ENCODE measurements at regions not wholly inside any gene's neighbourhood (a gene's known extent, or its start where the extent isn't known, plus 50 kb on each side); places are given as distances from the start of the nearest gene placed in this dataset.
"Not testable (repeated sequence)": the region's sequence is repeated elsewhere in the genome, so short reads cannot be mapped to it uniquely, and the experiment has no call there.

DNA sequence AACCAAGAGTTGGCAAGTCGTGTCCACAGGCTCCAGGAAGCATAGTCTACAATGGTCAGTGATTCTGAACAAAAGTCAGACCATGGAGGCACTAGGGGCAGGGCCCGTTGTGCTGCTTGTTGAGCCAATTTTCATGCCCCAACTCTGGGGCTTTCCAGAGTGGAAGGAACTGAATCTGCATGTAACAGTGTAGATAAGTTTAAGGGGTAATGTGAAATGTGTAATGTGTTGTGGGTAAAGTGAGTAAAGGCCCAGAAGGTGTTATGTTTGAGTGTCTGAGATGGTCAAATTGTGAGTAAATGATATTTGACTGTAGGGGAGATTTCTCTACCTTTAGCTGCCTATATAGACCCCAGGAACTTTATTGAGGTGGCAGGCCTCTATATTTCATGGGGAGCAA, 1336.5 kb upstream of the SLC39A10 start:
- DNase-seq = no peak

DNA sequence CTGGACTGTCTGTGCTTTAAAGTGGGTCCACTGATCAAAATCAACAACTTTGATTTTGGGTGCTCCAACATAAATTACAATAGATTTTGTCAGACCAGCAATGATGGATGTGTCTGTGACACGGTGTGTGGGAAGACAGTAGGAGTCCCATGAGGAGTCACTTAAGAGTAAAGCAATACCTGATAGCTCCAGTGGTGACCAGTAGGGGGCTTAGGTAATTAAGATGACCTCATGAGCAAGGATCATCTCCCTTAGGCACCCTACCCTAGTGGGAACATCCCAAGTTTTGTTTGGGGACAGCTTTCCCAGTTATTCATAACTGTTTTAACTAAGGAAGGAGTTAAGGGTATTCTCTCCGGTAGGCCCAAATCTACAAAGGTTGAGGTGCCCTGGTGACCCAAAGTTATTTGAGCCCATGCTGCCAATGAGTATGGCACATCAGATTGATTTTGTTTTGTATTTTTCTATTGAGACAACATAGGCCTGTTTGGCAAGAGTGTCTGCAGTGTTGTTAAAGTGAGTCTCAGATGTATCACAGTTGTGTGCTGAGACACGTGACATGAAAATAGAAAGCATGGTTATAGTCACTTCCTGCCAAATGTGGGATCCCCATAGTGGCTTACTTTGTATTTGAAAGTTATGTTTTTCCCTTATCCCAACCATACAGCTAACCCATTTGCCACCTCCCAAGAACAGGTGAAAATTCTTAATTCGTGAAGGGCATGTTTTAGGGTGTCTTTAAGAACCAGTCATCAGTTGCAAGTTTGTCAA, 1337.6 kb upstream of the SLC39A10 start:
- no peak for DNase-seq

DNA sequence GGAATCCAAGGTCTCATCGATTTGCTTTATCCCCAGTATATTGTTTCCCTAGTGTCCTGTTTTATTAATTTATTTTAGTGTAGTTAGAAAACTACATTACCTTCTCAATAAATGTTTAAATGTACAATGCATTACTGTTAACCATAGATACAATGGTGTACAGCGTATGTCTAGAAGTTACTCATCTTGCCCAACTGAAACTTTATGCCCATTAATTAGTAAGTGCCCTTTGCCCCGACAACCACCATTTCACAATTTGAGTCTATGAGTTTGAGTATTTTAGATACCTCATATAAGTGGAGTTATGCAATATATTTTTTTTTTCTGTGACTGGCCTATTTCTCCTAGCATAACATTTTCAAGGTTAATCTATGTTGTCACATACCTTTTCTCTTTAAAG, 1343.0 kb upstream of the SLC39A10 start:
- DNase-seq = no peak

DNA sequence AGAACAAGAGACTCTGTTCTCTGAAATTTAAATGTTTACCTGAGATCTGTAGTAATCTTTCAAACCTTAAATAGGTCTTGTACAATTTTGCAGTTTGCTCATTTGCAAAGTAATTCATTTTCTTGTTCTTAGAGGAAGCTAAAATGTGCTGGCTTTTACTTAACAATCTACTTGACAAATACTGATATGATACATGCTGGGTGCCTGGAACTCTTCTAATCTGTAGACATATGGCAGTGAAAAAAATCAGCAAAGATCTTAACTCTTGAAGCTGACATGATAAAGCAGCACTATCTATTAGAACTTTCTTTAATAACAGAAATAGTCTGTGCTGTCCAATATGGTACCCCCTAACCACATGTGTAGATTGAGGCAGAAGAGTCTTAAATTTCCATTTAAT, 1352.8 kb upstream of the SLC39A10 start:
- no peak for DNase-seq

DNA sequence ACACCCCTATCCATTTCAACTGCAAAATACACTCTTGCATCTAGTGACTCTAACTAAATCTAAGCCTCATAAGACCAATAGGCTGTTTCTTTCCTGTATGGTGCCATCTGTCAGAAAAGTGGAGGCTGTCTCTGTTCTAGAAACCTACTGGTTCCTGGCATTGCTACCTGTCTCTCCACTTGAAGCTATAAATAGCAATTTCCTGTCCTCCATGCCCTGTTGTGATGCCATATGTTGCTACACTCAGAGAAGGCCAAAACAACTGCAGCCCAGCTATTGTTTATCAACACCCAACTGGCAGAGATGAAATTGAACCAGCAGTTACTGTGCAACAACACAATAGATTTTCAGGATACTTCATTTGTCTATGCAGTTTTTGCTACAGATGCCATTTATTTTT, 1355.1 kb upstream of the SLC39A10 start:
- no peak for DNase-seq

DNA sequence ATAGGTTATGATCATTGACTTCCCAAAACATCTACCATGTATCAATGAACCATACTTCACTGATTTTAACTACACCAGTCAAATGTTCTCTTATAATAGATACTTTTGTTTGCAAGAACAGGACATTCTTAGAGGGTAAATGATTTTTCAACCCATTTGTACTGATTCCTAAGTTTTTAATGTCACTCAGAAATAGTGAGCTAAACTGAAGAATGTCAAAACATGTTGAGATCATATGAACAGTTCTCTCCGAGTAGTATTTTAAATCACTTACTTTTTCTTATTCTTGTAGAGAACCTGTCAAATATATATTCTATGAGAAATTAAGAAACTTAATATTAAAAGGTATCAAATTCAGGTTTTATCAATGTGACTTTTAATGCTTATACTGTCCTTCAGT, 1362.9 kb upstream of the SLC39A10 start:
- no peak for DNase-seq

DNA sequence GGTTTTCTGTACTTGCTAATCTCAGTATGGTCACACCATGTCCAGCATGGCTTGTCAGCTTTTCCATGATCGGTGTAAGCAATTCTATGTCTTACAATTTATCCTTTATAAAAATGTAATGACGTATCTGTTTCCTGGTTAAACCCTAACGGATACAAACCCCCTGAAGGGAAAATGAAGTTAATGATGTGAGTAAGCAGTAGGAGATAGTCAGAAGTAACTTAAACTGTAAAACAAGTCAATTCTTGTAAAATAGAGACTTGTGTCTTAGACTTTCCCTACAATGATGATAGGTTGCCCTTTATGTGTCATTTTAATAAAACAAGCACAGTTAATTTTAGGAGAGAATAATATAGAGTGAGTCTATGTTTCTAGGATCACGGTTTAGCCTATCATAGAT, 1365.9 kb upstream of the SLC39A10 start:
- no peak for DNase-seq

DNA sequence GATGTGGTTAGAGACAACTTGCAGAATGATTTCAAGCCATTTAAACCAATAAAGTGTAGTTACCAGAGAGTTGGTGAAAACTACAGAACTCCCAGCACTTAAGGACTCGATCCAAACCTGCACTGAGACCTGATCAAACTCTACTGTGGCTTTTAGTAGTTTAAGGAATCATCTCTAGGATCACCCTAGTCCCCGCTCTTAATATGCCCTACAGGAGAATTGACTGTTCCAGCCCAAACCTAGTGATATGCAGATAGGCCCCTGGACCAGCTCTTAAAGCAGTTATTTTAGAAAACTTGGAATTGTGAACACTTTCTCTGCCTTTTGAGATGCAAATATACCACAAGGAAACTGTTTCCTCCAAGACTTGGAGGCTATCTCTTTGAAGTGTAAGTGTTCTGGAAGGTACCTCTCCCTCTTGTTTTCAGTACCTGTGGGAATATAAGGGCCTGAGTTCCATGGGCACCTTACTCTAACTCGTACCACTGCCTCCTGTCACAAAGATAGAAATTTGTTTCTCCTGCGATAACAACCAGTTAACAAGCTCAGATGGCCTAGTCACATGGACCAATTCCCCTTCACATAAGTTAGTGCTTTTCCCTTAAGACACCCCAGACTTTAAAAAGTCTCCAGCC, 1367.2 kb upstream of the SLC39A10 start:
- no peak for DNase-seq

DNA sequence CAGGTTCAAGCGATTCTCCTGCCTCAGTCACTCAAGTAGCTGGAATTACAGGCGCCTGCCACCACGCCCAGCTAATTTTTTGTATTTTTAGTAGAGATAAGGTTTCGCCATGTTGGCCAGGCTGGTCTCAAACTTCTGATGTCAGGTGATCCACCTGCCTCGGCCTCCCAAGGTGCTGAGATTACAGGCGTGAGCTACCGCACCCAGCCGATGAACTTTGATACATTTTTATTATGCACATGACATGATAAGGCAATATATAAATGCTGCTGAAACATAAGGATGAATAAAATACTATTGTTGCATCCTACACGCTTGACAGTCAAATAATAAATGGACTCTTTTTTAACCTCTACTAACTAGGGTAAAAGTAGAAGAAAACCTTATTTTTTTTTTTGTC, 1380.4 kb upstream of the SLC39A10 start:
- not testable (repeated sequence) for DNase-seq

DNA sequence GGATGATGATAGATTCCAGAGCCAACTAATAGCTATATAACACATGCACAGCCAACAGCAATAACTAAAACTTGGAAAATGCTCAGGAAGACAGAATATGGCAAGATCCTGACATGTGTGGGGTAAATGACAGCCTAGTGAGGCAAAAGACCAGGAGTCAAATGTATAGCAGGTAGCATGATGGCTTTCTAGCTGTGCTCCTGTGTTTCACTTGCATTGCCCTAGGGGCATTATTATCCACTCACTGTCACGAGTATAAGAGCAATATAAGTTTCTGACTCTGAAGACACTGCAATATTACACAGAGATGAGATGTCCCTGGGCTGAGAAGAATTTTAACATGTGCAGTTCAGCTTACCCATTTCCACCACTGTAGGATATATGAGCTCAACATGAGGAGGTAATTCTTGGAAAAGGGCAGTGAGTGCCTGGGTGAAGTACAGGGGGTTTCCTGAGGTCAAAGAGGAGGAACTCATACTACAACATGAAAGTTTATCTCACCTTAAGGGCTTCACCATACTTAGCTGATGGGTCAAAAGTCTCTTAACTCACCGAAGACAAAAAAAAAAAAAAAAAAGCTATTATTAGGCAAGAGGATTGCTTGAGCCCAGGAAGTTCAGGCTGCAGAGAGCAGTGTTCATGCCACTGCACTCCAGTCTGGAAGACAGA, 1385.6 kb upstream of the SLC39A10 start:
- no peak for DNase-seq

DNA sequence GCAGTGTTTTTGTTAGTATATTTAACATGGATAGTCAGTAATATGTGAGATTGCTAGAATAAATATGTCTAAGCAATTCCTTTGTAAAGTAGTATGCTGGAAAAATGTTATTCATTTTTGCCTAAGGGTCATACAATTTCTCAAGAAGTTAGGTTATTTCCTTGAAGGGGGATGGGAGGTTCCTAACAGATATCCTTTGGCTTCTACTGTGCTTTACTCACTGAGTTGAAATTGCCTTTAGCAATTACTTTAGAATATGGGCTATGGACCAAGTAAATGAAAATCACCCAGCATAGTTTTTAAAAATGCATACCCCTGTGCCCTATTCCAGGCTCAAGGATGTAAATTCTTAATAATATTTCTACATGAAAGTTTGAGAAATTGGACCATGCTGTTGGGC, 1386.4 kb upstream of the SLC39A10 start:
- DNase-seq = no peak

DNA sequence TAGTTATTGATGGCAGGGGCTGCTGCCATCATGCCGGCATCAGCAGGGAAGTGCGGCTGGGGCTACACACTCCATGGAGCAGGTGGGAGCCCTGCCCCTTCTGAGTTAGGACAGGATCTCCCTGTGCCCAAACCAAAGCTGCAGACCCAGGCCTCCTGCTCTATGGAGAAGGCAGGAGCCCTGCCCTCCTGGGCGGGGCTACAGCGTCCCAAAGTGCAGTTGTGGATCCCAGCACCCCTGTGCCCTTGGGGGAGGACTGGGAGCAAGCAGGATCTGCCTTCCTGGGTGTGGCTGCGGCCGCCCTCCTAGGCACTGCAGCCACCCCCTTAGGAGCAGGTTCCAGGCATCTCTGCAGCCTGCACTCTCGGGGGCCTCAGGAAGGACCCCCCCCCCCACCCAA, 1392.4 kb upstream of the SLC39A10 start:
- no peak for DNase-seq

DNA sequence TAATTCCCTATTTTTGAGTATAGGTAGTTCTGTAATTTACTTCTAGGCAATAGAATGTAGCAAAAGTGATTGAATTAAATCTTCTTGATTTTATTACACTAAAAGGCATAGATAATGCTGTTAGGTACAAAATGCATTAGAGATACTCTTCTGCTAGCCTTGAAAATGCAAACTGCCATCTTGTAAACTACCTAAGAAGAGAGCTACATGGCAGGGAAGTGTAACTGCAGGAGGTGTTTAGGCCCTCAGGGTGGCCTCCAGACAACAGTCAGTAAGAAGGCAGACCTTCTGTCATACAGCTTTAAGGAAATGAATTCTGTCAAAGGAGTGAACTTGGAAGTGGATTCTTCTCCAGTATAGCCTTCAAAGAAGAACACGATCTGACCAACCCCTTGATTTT, 1396.8 kb upstream of the SLC39A10 start:
- no peak for DNase-seq

DNA sequence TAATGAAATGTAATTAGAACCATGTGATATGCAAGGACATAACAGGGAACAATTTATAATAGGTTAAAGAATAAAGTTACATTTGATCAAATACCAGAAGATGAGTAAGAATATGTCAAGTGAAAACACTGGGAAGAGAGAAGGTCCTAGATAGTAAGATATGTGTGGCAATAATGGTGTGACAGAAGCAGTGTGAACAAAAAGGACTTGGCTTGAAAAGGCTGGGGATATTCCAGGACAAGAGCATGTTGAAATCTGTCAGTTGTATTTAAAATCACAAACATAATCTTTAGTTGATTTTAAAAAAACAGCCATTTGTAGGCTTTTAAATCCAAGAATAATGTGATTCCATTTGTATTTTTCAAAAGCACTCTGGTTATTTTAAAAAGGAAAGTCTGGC, 1399.9 kb upstream of the SLC39A10 start:
- no peak for DNase-seq

DNA sequence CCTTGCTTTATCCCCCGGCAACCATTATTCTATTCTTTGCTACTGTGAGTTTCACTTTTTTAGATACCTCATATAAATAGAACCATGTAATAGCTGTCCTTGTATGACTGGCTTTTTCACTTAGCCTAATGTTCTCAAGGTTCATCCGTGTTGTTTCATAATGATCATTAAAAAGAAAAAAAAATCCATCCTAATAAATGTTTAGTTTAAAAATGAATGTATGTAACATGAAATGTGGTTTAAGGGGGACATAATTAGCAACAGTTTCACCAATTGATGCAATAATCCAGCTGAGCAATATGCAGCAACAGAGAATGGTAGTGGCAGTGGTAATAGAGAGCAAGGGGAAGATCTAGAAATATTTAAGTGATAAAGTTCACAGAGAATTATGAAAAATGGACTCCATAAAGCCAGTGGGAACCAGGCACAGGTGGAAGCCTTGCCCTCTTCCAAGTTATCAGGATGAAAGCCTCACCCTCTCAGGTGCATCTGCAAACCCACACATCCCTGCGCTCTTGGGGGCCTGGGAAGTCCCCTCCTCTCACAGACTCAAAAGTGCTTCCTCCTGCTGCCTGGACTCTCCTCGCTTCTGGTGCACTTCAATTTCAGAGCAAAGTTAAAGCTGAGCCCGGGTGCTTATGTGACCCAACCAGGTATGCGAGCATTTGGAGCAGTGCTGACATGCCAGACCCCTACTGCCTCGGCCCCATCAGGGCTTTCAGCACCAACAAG, 1403.3 kb upstream of the SLC39A10 start:
- DNase-seq = no peak

DNA sequence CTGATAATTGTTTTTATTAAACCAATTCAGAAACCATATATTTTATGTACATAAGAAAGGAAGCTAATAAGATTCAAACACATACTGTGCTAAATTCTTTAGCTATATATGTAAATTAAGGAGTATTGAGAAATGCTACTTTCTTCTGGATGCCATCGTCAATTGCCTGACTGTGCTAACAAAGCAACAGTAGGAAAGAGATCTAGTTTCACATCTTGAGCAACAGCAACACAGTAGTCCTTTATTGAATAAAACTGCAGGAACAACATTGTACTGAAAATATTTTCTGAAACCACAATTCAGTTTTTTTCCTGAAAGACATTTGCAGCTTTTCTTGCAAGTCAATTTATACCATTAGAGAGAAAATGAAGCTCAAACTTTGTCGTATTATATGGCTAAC, 1404.9 kb upstream of the SLC39A10 start:
- DNase-seq = no peak

DNA sequence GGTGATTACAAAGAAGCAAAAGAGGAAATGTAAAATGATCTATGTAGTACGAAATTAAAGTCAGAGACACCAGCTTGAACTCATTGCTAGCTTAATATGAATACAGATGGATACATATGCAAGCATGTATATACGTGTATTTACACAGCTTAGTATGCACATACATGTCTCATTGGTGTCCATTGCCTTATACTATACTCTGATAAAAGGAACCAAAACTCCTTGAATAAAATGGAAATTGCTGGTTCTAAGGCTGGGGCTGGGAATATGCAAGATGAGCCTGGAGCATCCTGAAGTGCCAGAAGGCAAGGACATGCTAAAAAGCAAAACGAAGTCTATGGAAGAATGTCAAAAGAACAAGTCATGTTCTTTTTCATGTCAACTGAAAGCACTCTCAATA, 1424.4 kb upstream of the SLC39A10 start:
- no peak for DNase-seq

DNA sequence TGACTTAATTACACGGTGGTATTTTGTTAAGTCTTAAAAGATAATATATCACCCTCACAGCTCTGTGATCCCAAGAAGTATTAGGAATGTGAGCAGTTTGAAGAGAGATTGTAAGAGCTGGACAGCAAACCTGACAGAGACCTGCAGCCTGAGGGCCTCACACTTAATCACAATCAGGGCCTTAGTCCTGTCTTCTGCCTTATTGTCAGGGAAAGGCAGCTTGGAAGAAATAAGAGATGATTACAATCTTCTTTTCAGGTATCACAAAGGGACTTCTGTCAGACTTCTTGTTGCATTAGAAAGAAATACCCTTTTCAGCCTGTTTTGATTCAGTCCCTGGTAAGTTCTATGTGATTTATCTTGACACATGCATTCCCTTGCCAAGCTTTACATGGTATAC, 1433.8 kb upstream of the SLC39A10 start:
- DNase-seq = no peak

DNA sequence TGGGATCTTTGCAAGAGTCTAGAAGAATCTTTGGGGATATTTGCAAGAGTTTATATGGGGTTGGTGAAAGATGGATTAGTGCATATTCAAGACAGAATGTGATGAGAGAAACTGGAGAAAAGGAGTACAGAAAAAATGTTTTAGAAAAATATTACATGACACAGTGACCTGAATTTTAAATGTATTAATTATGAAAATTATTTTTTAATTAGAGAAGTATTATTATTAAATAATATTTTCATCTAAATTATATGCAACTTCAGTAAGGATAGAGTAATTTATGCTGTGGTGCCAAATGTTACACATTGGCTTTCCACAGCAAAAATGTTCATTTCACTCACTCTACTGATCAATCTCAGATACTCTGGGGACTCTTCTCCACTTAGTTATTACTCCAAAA, 1442.8 kb upstream of the SLC39A10 start:
- DNase-seq = no peak

DNA sequence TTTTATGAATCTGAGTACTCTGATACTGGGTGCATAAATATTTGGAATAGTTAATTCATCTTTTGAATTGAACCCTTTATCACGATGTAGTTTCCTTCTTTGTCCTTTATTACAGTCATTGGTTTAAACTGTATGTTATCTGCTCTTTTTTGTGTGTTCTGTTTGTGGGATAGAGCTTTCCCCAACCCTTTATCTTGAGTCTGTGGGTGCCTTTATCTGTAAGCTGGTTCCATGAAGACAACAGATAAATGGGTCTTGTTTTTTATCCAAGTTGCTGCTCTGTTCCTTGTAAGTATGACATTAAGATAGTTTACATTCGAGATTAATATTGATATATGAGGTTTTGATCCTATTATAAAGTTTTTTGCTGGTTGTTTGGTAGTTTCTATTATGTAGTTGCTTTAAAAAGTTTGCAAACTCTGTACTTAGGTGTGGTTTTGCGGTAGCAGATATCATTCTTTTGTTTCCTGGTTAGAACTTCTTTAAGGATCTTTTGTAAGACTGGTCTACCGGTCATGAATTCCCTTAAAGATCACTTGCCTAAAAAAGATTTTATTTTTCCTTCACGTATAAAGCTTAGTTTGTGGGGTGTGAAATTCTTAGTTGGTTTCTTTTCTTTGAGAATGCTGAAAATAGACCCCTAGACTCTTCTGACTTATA, 1451.3 kb upstream of the SLC39A10 start:
- no peak for DNase-seq

DNA sequence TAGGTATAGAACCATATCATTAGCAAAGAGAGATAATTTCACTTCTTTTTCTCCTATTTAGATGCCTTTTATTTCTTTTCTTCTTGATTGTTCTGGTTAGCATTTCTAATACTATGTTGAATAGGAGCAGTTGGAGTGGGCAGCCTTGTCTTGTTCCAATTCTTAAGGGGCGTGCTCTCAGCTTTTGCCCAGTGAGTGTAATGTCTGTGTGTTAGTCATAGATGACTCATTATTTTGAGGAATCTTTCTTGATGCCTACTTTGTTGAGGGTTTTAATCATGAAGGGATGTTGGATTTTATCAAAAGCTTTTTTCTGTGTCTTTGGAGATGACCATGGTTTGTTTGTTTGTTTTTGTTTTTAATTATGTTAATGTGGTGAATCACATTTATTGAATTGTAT, 1453.1 kb upstream of the SLC39A10 start:
- no peak for DNase-seq

DNA sequence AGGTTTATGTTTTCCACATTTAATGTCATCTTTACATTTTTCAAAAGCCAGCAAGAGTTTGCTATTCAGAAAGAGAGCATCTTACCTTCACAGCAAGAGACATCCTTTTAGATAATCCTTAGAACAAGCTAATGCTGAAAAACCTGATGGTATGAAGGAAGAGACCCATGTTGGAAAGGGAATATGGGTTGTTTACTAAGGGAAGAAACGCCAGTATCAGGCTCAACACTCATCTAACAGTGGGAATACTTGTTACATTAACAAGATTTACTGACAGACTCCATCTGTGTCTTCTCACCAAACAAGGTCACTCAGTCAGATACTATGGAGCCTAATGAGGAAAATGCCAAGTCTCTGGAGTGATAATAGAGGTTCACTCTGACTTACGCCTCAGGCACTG, 1474.1 kb upstream of the SLC39A10 start:
- no peak for DNase-seq

DNA sequence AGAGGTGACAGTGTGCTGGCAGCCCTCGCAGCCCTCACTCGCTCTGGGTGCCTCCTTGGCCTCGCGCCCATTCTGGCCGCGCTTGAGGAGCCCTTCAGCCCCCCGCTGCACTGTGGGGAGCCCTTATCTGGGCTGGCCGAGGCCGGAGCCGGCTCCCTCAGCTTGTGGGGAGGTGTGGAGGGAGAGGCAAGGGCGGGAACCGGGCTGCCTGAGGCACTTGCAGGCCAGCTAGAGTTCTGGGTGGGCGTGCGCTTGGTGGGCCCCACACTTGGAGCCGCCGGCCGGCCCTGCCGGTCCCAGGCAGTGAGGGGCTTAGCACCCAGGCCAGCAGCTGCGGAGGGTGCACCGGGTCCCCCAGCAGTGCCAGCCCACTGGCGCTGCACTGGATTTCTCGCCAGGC, 1480.9 kb upstream of the SLC39A10 start:
- DNase-seq = no peak

Measured in NCI-H2029 treated with DMSO at 0.1 percent for 48 hours (cell line).